B cell (primary cell): ENCODE measurements at regions not wholly inside any gene's neighbourhood (a gene's known extent, or its start where the extent isn't known, plus 50 kb on each side); places are given as distances from the start of the nearest gene placed in this dataset.

Source experiments
- ATAC-seq: fragments of 200-7000 bp; cut with Tn5 transposase; one replicate; pipeline ENCODE4 v1.10.0; 2021; ENCODE audit warnings: low read depth, mild to moderate bottlenecking, moderate number of reproducible peaks, moderate library complexity
- CTCF ChIA-PET: fragments of 350-600 bp; sonication (Branson Sonifier 250); formaldehyde crosslinking; loops from one replicate; lab custom pipeline; 2021; ENCODE audit warnings: antibody characterized with exemption, inconsistent platforms; lab: Charles Lee
- POLR2A ChIA-PET: fragments of 350-600 bp; sonication (Branson Sonifier 250); formaldehyde crosslinking; loops from one replicate; lab custom pipeline; 2021; ENCODE audit warnings: antibody characterized with exemption; lab: Charles Lee
- DNase-seq: peaks from one replicate; pipeline ENCODE4 v3.0.0; 2013
- H2AFZ ChIP-seq: 2 replicates; pipeline ENCODE4 v1.6.1; 2012; ENCODE audit warnings: mild to moderate bottlenecking, low read depth, low read length; ENCODE audit not compliant: insufficient read depth, poor library complexity, severe bottlenecking
- H3K27ac ChIP-seq, 2 donors: 1 replicate in 1 of 2; 2 replicates in 1 of 2; pipeline ENCODE4 v1.5.1; 2012 to 2013; ENCODE audit warnings: low read length in 2 of 2, mild to moderate bottlenecking in 2 of 2, moderate library complexity in 1 of 2
- H3K27me3 ChIP-seq, 4 experiments: fragments of 200-600 bp in 1 of 4; sonication (generic) in 1 of 4; replicated peaks in 1 of 4; 1 replicate in 2 of 4; 2 replicates in 2 of 4; pipeline versions ENCODE4 v1.6.1 to v1.7.0; 2013 to 2016; ENCODE audit warnings: low read length in 3 of 4, mild to moderate bottlenecking in 2 of 4, mixed read lengths in 1 of 4, moderate library complexity in 1 of 4; ENCODE audit not compliant: insufficient read depth in 4 of 4, control insufficient read depth in 3 of 4; ENCODE audit errors: control extremely low read depth in 1 of 4
- H3K36me3 ChIP-seq, 2 experiments: replicated peaks in 1 of 2; 1 replicate in 1 of 2; 2 replicates in 1 of 2; pipeline versions ENCODE4 v1.6.1 to v1.7.1; 2013; ENCODE audit warnings: low read length in 1 of 2; ENCODE audit not compliant: insufficient read depth in 2 of 2, control insufficient read depth in 1 of 2; ENCODE audit errors: control extremely low read depth in 1 of 2, extremely low read depth in 1 of 2
- H3K4me1 ChIP-seq, 2 donors: fragments of 200-600 bp in 1 of 2; sonication (generic) in 1 of 2; 1 replicate in 1 of 2; 2 replicates in 1 of 2; pipeline versions ENCODE4 v1.5.1 to v1.6.1; 2013 to 2017; ENCODE audit warnings: low read length in 2 of 2; ENCODE audit not compliant: control insufficient read depth in 2 of 2, insufficient read depth in 2 of 2
- H3K4me2 ChIP-seq: replicated peaks from 2 replicates; pipeline ENCODE3; 2012; ENCODE audit warnings: mild to moderate bottlenecking, low read depth, low read length; ENCODE audit not compliant: poor library complexity, severe bottlenecking
- H3K4me3 ChIP-seq, 5 experiments: fragments of 200-600 bp in 1 of 5; sonication (generic) in 1 of 5; 1 replicate in 3 of 5; 2 replicates in 2 of 5; pipeline versions ENCODE4 v1.5.1 to v1.7.0; 2011 to 2016; ENCODE audit warnings: low read length in 4 of 5, mild to moderate bottlenecking in 4 of 5, low read depth in 2 of 5, control low read depth in 1 of 5, moderate library complexity in 1 of 5; ENCODE audit not compliant: insufficient read depth in 1 of 5; ENCODE audit errors: control extremely low read depth in 1 of 5, extremely low read depth in 1 of 5
- H3K79me2 ChIP-seq: fragments of 200-600 bp; sonication (generic); one replicate; pipeline ENCODE4 v1.6.0; 2016; ENCODE audit warnings: low read length; ENCODE audit not compliant: control insufficient read depth, insufficient read depth
- H3K9ac ChIP-seq: fragments of 200-600 bp; sonication (generic); 2 replicates; pipeline ENCODE4 v1.6.1; 2017; ENCODE audit warnings: mild to moderate bottlenecking, low read length, moderate library complexity
- H3K9me3 ChIP-seq, 3 donors: one replicate each; pipeline versions ENCODE4 v1.6.1 to v1.7.1; 2013; ENCODE audit warnings: low read length in 2 of 3; ENCODE audit not compliant: control insufficient read depth in 2 of 3, insufficient read depth in 1 of 3; ENCODE audit errors: control extremely low read depth in 1 of 3
- H4K20me1 ChIP-seq: 2 replicates; pipeline ENCODE4 v1.6.0; 2012; ENCODE audit warnings: mild to moderate bottlenecking, low read length; ENCODE audit not compliant: insufficient read depth, control insufficient read depth, poor library complexity, severe bottlenecking
- H3K27ac Mint-ChIP-seq: one replicate; pipeline ENCODE4 v1.8.0; 2021; ENCODE audit warnings: mixed read lengths
- H3K27me3 Mint-ChIP-seq: one replicate; pipeline ENCODE4 v1.8.0; 2021; ENCODE audit warnings: mixed read lengths
- H3K4me1 Mint-ChIP-seq: one replicate; pipeline ENCODE4 v1.8.0; 2021; ENCODE audit warnings: mixed read lengths
- H3K4me3 Mint-ChIP-seq: one replicate; pipeline ENCODE4 v1.8.0; 2021; ENCODE audit warnings: mixed read lengths
- H3K9me3 Mint-ChIP-seq: one replicate; pipeline ENCODE4 v1.8.0; 2022; ENCODE audit warnings: mixed read lengths; ENCODE audit not compliant: insufficient read depth
- EZH2 ChIP-seq: IDR thresholded peaks from 2 replicates; pipeline ENCODE4 v1.6.1; 2012; ENCODE audit warnings: borderline replicate concordance, low read depth, mild to moderate bottlenecking, moderate library complexity, low read length; ENCODE audit not compliant: insufficient read depth, poor library complexity, severe bottlenecking
- WGBS: methylation state at CpG from one replicate; pipeline ENCODE4 v1.1.5; 2013; ENCODE audit warnings: missing lambda C conversion rate; ENCODE audit not compliant: insufficient coverage; 5-methylcytosine and 5-hydroxymethylcytosine counted together
- intact Hi-C: fragments of 100-400 bp; cut with micrococcal nuclease; formaldehyde crosslinking; loops from one replicate; pipeline ENCODE4 v1.10.0; 2022
- TF ChIP-seq, protein P1 (sequence below): fragments of 200-600 bp; IDR thresholded peaks from one replicate; pipeline ENCODE4 v1.8.0; 2022; ENCODE audit warnings: antibody characterized with exemption, mild to moderate bottlenecking

DNA sequence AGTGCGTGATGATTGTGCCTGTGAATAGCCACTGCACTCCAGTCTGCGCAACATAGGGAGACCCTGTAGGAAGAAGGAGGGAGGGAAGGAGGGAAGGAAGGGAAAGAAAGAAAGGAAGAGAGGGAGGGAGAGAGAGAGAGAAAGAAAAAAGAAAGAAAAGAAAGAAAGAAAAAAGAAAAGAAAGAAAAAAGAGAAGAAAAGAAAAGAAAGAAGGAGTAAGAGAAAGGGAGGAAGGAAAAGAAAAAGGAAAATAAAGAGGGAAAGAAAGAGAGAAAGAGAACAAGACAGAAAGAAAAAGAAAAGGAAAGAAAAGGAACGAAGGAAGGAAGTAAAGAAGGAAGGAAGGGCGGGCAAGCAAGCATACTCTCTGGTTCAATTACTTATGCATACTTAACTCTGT is 112.9 kb upstream of the ANK3 start:
- ChIA-PET POLR2A (no interaction called here), CTCF (no interaction called here)
- Histone ChIP-seq H3K4me2 (no peak overlapping the region), H3K9ac (no peak overlapping the region), H3K36me3 (no peaks in the 10 kb centered on the region), H3K9me3 (no peaks in the 10 kb centered on the region), H2AFZ (no peak overlapping the region), H3K79me2 (no peaks in the 10 kb centered on the region), H4K20me1 (no peaks in the 10 kb centered on the region), H3K4me1 (peaks cover 2 to 4% of the 10 kb centered on the region in 2 donors), H3K27ac (no peak overlapping the region), H3K4me3 (no peak overlapping the region), H3K27me3 (no peaks in the 10 kb centered on the region)
- no peak overlapping the region for H3K27ac Mint-ChIP-seq
- no peak for ATAC-seq
- no peaks in the 10 kb centered on the region for H3K9me3 Mint-ChIP-seq
- TF ChIP-seq, protein P1, sequence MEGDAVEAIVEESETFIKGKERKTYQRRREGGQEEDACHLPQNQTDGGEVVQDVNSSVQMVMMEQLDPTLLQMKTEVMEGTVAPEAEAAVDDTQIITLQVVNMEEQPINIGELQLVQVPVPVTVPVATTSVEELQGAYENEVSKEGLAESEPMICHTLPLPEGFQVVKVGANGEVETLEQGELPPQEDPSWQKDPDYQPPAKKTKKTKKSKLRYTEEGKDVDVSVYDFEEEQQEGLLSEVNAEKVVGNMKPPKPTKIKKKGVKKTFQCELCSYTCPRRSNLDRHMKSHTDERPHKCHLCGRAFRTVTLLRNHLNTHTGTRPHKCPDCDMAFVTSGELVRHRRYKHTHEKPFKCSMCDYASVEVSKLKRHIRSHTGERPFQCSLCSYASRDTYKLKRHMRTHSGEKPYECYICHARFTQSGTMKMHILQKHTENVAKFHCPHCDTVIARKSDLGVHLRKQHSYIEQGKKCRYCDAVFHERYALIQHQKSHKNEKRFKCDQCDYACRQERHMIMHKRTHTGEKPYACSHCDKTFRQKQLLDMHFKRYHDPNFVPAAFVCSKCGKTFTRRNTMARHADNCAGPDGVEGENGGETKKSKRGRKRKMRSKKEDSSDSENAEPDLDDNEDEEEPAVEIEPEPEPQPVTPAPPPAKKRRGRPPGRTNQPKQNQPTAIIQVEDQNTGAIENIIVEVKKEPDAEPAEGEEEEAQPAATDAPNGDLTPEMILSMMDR = peak; percentile 21
- no peak for TF ChIP-seq EZH2
- peaks cover 8% of the 10 kb centered on the region for H3K4me1 Mint-ChIP-seq
- DNase-seq = no peak
- WGBS = 88% methylated on average over 2 of the region's 4 CpGs
- H3K27me3 Mint-ChIP-seq = peaks cover 3% of the 10 kb centered on the region
- intact Hi-C loops = no loop called here
- H3K4me3 Mint-ChIP-seq = no peak overlapping the region

DNA sequence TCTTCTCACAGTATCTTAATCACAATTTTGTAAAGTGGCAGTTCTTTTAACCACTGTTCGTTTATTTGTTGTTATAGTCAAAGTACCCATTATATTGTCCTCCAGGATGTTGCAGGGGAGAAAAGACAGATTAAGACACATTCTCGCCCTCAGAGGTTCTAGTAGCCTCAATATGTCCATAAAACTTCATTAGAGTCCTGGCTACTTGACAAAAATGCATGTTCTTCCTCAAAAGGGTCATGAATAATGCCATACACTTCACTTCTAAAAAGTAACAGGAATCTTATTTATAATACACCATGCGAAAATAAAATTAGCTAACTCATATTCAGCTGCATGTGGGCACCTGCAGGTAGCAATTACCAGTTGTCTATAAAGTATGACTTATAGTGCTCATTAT is 109.3 kb upstream of the ANK3 start:
- no peak overlapping the region for H3K4me3 Mint-ChIP-seq
- no peak overlapping the region for H3K27ac Mint-ChIP-seq
- no peaks in the 10 kb centered on the region for H3K9me3 ChIP-seq
- ATAC-seq = no peak
- H3K27ac ChIP-seq = no peak overlapping the region
- DNase-seq = no peak
- H3K4me1 ChIP-seq = no peaks in the 10 kb centered on the region
- no peak overlapping the region for H3K4me3 ChIP-seq
- H3K4me2 ChIP-seq = no peak overlapping the region
- no peaks in the 10 kb centered on the region for H3K79me2 ChIP-seq
- H2AFZ ChIP-seq = no peak overlapping the region
- H3K4me1 Mint-ChIP-seq = no peaks in the 10 kb centered on the region
- H3K27me3 ChIP-seq = no peaks in the 10 kb centered on the region
- intact Hi-C loops = no loop called here
- 80% methylated on average over 1 of the region's 3 CpGs for WGBS
- H3K9me3 Mint-ChIP-seq = no peaks in the 10 kb centered on the region
- no peaks in the 10 kb centered on the region for H3K36me3 ChIP-seq
- H3K9ac ChIP-seq = no peak overlapping the region
- CTCF ChIA-PET = no interaction called here
- peaks cover 4% of the 10 kb centered on the region for H3K27me3 Mint-ChIP-seq
- POLR2A ChIA-PET = no interaction called here
- H4K20me1 ChIP-seq = no peaks in the 10 kb centered on the region
- TF ChIP-seq, protein P1 = no peak
- TF ChIP-seq EZH2 = no peak
